HFFc6 (cell line): ENCODE measurements at regions not wholly inside any gene's neighbourhood (a gene's known extent, or its start where the extent isn't known, plus 50 kb on each side); places are given as distances from the start of the nearest gene placed in this dataset.

Experiments used
- DNase-seq: peaks from one replicate; pipeline ENCODE4 v3.0.0-alpha.2; 2018
- H3K27ac Mint-ChIP-seq: 2 replicates; pipeline ENCODE4 v1.8.0; 2020; ENCODE audit warnings: mild to moderate bottlenecking, mixed read lengths
- H3K27me3 Mint-ChIP-seq: 2 replicates; pipeline ENCODE4 v1.8.0; 2021; ENCODE audit warnings: mild to moderate bottlenecking, moderate library complexity, mixed read lengths; ENCODE audit not compliant: insufficient read depth
- H3K36me3 Mint-ChIP-seq: 2 replicates; pipeline ENCODE4 v1.8.0; 2021; ENCODE audit warnings: low read depth, mixed read lengths
- H3K4me1 Mint-ChIP-seq: 2 replicates; pipeline ENCODE4 v1.8.0; 2020; ENCODE audit warnings: low read depth, mixed read lengths
- H3K4me3 Mint-ChIP-seq: 2 replicates; pipeline ENCODE4 v1.8.0; 2020; ENCODE audit warnings: mild to moderate bottlenecking, moderate library complexity, mixed read lengths
- H3K9me3 Mint-ChIP-seq: 2 replicates; pipeline ENCODE4 v1.8.0; 2020; ENCODE audit warnings: mild to moderate bottlenecking, mixed read lengths
- CTCF ChIP-seq: fragments of 200-600 bp; sonication (generic); IDR thresholded peaks from 2 replicates; pipeline ENCODE4 v1.5.0; 2021; ENCODE audit warnings: antibody characterized with exemption, mild to moderate bottlenecking

- Mint-ChIP-seq H3K27me3 (no peaks in the 10 kb centered on the region), H3K4me1 (peaks cover 61% of the 10 kb centered on the region), H3K36me3 (peaks cover 4% of the 10 kb centered on the region; the same call in 1 of the 2 replicates), H3K9me3 (no peaks in the 10 kb centered on the region), H3K27ac (peak overlapping the region; percentile 26), H3K4me3 (no peak overlapping the region)
- no peak for TF ChIP-seq CTCF
- DNase-seq = no peak
Measured at GRCh38 chr1:221840511-221841243, 98.8 kb upstream of the DUSP10 start.

DNA sequence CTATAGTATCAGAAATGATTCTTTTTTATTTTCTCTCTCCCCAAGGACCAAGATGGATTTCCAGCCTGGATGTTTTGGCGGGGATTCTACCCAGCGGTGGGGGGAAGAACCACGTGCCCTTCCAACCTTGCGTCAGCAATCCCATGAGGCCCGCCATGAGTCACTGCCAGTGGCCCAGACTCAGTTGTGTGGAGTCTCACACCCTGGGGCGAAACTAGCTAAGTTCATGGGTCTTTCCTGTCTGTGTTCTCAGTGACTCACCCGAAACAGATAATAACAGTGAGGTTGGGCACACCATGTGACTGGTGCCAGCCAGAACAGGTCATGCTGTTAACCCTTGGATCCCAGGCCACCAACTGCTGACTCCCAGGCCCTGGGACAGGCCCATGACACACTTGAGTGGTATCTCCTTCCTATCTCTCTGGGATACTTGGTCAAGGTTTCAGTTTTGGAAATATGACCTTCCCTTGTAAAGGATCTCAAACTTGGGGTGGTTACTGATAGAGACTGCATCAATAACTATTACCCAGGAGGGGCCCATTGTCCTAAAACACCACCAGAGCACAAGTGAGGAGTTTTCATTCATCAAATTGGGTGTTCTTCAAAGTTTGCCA, 98.0 kb upstream of the DUSP10 start:
- Mint-ChIP-seq H3K4me3 (peak overlapping the region; percentile 12; the same call in 1 of the 2 replicates), H3K27me3 (no peaks in the 10 kb centered on the region), H3K9me3 (no peaks in the 10 kb centered on the region), H3K4me1 (peaks cover 54% of the 10 kb centered on the region), H3K36me3 (peaks cover 4% of the 10 kb centered on the region; the same call in 1 of the 2 replicates), H3K27ac (peak overlapping the region; percentile 26)
- peak; percentile 85 for DNase-seq
- no peak for TF ChIP-seq CTCF

DNA sequence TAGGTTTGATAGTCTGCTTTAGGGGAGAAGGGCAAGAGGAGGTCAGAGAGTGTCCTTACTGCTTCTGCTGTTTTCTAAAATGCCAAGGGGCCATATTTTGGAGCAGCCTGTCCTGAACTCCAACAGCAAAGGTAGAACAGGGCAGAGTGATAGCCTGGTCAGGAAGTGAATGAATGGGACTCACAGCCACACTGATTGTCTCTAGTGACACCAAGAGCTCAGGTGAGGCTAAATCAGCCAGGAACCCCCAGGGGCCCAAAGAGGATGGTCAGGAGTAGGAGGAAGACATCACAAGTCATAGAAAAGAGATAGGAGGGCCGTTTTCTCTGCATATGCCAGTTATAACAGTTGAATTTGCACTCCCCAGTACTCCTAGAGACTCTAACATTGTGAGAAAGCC, 97.4 kb upstream of the DUSP10 start:
- no peak for TF ChIP-seq CTCF
- Mint-ChIP-seq H3K4me1 (peaks cover 48% of the 10 kb centered on the region), H3K27me3 (no peaks in the 10 kb centered on the region), H3K9me3 (no peaks in the 10 kb centered on the region), H3K27ac (peak overlapping the region; percentile 26), H3K4me3 (peak overlapping the region; percentile 12; the same call in 1 of the 2 replicates), H3K36me3 (peaks cover 4% of the 10 kb centered on the region; the same call in 1 of the 2 replicates)
- DNase-seq = no peak

DNA sequence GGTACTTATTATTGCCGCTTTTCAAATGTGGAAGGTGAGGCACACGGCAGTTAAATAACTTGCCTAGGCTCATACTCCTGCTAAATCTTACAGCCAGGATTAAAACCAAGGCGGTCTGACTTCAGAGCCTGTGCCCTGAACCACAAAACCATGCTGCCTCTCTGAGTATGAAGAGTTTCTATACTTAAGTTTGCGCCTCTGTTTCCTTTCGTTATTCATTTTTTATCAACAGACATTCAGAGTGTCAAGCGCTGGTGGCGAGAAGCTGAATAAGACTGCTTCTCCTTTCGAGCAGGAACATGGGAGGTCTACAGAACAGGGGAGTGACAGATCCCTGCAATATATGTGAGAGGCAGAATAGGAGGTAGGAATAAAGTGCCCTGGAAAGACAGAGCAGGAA, 96.0 kb upstream of the DUSP10 start:
- H3K4me1 Mint-ChIP-seq = peaks cover 56% of the 10 kb centered on the region
- H3K27ac Mint-ChIP-seq = no peak overlapping the region

More for the DNA sequence above, 96.0 kb upstream of the DUSP10 start:
- TF ChIP-seq CTCF = no peak
- peaks cover 4% of the 10 kb centered on the region; the same call in 1 of the 2 replicates for H3K36me3 Mint-ChIP-seq
- H3K9me3 Mint-ChIP-seq = no peaks in the 10 kb centered on the region
- DNase-seq = no peak
- no peak overlapping the region for H3K4me3 Mint-ChIP-seq
- H3K27me3 Mint-ChIP-seq = no peaks in the 10 kb centered on the region
